BLaER1 (cell line): ENCODE measurements at regions not wholly inside any gene's neighbourhood (a gene's known extent, or its start where the extent isn't known, plus 50 kb on each side); places are given as distances from the start of the nearest gene placed in this dataset.

ENCODE experiments used
- H3K27ac ChIP-seq: shearing (Covaris generic); formaldehyde crosslinking; 2 replicates; pipeline ENCODE4 v1.8.1; 2022
- H3K27me3 ChIP-seq: shearing (Covaris generic); formaldehyde crosslinking; 2 replicates; pipeline ENCODE4 v1.8.1; 2022
- H3K36me3 ChIP-seq: shearing (Covaris generic); formaldehyde crosslinking; 2 replicates; pipeline ENCODE4 v1.8.1; 2022
- H3K4me1 ChIP-seq: shearing (Covaris generic); formaldehyde crosslinking; 2 replicates; pipeline ENCODE4 v1.8.1; 2022
- H3K4me2 ChIP-seq: shearing (Covaris generic); formaldehyde crosslinking; 2 replicates; pipeline ENCODE4 v1.8.1; 2022
- H3K4me3 ChIP-seq: shearing (Covaris generic); formaldehyde crosslinking; 2 replicates; pipeline ENCODE4 v1.8.1; 2022
- H3K9ac ChIP-seq: shearing (Covaris generic); formaldehyde crosslinking; 2 replicates; pipeline ENCODE4 v1.8.1; 2022
- H3K9me3 ChIP-seq: shearing (Covaris generic); formaldehyde crosslinking; 2 replicates; pipeline ENCODE4 v1.8.1; 2022
- H4K20me1 ChIP-seq: shearing (Covaris generic); formaldehyde crosslinking; 2 replicates; pipeline ENCODE4 v1.8.1; 2022
- Cebpa-rat ChIP-seq: shearing (Covaris generic); IDR thresholded peaks from 2 replicates; pipeline ENCODE4 v1.8.1; 2022

DNA sequence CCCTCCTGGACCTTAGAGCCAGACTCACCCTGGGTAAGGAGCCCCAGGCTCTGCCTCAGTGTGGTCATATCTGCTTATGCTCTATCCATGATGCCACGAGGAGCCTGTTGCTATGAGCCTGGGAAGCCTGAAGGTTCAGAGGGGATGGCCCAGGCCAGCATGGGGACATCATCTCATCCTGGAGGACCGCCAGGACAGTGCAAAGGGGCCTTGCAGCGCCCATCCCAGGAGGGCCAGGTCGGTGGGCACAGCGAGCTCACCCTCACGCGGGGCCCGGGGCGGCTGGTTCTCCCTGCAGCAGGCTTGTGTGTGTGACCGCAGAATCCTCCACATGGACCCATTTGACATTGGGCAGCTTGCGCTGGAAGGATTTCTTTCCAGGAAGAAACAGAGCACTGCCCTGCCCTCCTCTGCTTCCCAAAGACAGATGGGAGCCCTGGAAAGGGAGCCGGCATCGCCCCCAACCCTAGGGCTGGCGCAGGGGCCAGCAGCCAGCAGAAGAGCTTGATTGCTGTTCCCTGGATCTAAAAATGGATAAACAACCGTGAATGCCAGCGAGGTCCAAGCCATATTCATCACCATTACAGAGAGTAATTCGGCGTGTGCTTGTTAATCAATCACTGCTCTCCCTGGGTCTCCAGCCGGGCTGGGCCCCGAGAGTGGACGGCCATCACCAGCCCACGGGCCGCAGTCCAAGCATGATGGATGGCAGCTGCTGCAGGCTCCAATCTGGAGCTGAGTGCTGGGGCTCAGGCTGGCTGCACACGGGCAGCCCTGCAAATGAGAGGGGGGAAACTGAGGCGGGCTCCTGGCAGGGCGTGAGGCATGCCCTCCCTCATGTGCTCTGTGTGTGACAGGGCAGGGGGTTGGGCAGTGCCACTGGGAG lies 739.7 kb downstream of the BRD1 start:
- TF ChIP-seq Cebpa-rat, result no peak

GRCh38 chr22:49087198-49087597 lies 740.5 kb downstream of the BRD1 start:
- H3K27me3 ChIP-seq, result no peaks in the 10 kb centered on the region
- peaks cover 10% of the 10 kb centered on the region for H3K4me1 ChIP-seq
- no peak overlapping the region for H3K4me3 ChIP-seq
- H3K4me2 ChIP-seq, result no peak overlapping the region
- H4K20me1 ChIP-seq, result no peaks in the 10 kb centered on the region
- no peaks in the 10 kb centered on the region for H3K36me3 ChIP-seq
- H3K9me3 ChIP-seq, result no peaks in the 10 kb centered on the region
- TF ChIP-seq Cebpa-rat, result no peak
- no peak overlapping the region for H3K27ac ChIP-seq
- no peak overlapping the region for H3K9ac ChIP-seq

More for the DNA sequence above, 739.7 kb downstream of the BRD1 start:
- H3K27me3 ChIP-seq, result no peaks in the 10 kb centered on the region
- no peaks in the 10 kb centered on the region for H3K9me3 ChIP-seq
- no peak overlapping the region for H3K9ac ChIP-seq
- no peak overlapping the region for H3K4me2 ChIP-seq
- no peak overlapping the region for H3K27ac ChIP-seq
- H3K4me1 ChIP-seq, result peaks cover 17% of the 10 kb centered on the region
- H4K20me1 ChIP-seq, result no peaks in the 10 kb centered on the region
- no peak overlapping the region for H3K4me3 ChIP-seq
- H3K36me3 ChIP-seq, result no peaks in the 10 kb centered on the region

DNA sequence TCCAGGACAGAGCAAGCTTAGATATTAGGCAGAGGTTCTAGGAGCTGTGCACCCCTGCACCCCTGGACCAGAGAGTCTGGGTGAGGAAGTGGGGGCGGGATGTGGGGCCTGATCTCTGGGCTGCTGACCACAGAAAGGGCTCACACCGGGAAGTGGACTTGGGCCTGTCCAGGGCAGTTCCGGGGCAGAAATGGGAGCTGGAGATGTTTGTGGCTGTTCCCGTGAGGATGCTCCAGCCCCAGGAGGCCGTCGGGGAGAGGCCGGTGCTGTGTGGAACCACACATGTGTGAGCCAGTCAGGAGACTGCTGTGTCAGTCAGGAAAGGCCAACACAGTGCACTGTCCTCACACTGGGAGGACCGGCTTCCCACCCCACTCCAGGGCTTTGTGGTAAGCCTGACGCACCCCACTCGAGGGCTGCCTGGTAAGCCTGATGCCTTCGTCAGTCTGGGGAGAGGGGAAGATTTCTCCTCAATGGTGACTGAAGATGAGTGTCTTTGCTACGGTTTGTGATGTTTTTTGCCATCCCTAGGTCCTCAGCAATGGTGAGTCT lies 741.0 kb downstream of the BRD1 start:
- Histone ChIP-seq H3K27me3 (no peaks in the 10 kb centered on the region), H3K4me1 (peaks cover 4% of the 10 kb centered on the region)
- no peak for TF ChIP-seq Cebpa-rat

GRCh38 chr22:49086181-49086580 lies 741.5 kb downstream of the BRD1 start:
- Histone ChIP-seq H3K36me3 (no peaks in the 10 kb centered on the region), H3K4me1 (no peaks in the 10 kb centered on the region), H3K27ac (no peak overlapping the region), H3K4me2 (no peak overlapping the region), H3K9ac (no peak overlapping the region), H3K27me3 (no peaks in the 10 kb centered on the region), H4K20me1 (no peaks in the 10 kb centered on the region), H3K4me3 (no peak overlapping the region), H3K9me3 (no peaks in the 10 kb centered on the region)
- no peak for TF ChIP-seq Cebpa-rat

More for the DNA sequence above, 741.0 kb downstream of the BRD1 start:
- Histone ChIP-seq H3K4me2 (no peak overlapping the region), H3K27ac (no peak overlapping the region), H3K9ac (no peak overlapping the region), H3K9me3 (no peaks in the 10 kb centered on the region), H3K4me3 (no peak overlapping the region), H4K20me1 (no peaks in the 10 kb centered on the region), H3K36me3 (no peaks in the 10 kb centered on the region)

GRCh38 chr22:49084206-49084605 lies 743.5 kb downstream of the BRD1 start:
- Histone ChIP-seq H3K27ac (no peak overlapping the region), H3K9ac (no peak overlapping the region), H3K4me1 (no peaks in the 10 kb centered on the region), H3K9me3 (no peaks in the 10 kb centered on the region), H3K4me3 (no peak overlapping the region), H4K20me1 (no peaks in the 10 kb centered on the region), H3K36me3 (no peaks in the 10 kb centered on the region), H3K27me3 (no peaks in the 10 kb centered on the region), H3K4me2 (no peak overlapping the region)
- TF ChIP-seq Cebpa-rat, result no peak

DNA sequence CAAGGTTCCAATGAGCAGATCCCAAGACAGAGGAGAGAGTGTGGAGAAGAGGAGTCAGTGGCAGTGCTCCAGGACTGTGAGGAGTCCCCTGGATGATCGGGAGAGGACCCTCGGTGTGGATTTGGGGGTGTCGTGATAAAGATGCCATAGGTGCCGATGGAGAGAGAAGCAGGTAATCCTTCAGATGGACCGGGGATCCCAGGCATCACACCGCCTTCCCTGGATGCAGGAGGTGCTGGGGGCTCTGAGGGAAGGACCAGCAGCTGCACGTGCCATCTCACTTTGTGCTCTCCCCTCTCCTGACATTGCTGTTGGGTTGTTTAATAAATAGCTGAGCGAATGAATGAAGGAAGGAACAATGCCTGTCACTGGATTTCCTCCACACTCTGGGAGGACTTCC lies 744.1 kb downstream of the BRD1 start:
- Histone ChIP-seq H3K36me3 (no peaks in the 10 kb centered on the region), H3K27me3 (no peaks in the 10 kb centered on the region), H3K9me3 (no peaks in the 10 kb centered on the region), H4K20me1 (no peaks in the 10 kb centered on the region), H3K27ac (no peak overlapping the region), H3K4me2 (no peak overlapping the region), H3K9ac (no peak overlapping the region), H3K4me3 (no peak overlapping the region), H3K4me1 (no peaks in the 10 kb centered on the region)
- TF ChIP-seq Cebpa-rat, result no peak

DNA sequence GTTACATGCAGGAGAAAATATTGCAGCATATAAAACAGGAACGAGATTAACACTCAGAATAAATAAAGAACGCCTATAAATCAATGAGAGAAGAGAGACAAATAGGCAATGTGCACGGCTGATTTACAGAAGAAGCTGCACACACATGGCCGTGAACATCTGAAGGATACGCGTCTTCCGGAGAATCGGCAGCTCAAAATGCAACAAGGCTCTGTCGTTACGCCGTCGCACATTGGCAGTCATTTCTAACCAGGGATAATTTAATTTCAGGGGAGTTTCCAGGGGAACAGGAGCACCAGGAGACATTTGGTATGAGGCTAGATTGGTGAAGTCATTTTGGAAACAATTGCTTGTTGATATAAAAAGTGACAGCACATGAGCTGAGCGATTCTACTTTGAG lies 745.2 kb downstream of the BRD1 start:
- H3K36me3 ChIP-seq, result no peaks in the 10 kb centered on the region
- H3K9me3 ChIP-seq, result no peaks in the 10 kb centered on the region
- no peak overlapping the region for H3K27ac ChIP-seq
- H3K9ac ChIP-seq, result no peak overlapping the region
- H3K4me1 ChIP-seq, result no peaks in the 10 kb centered on the region
- no peak overlapping the region for H3K4me3 ChIP-seq
- no peak for TF ChIP-seq Cebpa-rat
- no peaks in the 10 kb centered on the region for H3K27me3 ChIP-seq
- H3K4me2 ChIP-seq, result no peak overlapping the region
- H4K20me1 ChIP-seq, result no peaks in the 10 kb centered on the region

DNA sequence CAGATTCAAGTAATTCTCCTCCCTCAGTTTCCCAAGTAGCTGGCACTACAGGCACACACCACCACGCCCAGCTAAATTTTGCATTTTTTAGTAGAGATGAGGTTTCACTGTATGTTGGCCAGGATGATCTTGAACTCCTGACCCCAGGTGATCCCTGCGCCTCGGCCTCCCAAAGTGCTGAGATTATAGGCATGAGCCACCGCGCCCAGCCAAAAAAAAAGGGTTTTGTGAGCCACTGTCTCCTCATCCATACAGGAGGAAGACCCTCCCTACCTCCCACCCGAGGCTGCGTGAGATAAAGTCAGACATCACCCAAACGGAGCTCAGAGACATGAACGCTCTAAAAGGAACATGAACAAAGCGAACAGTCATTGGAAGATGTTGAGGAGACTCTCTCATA lies 745.7 kb downstream of the BRD1 start:
- Histone ChIP-seq H4K20me1 (no peaks in the 10 kb centered on the region), H3K9ac (no peak overlapping the region), H3K4me2 (no peak overlapping the region), H3K4me1 (no peaks in the 10 kb centered on the region), H3K4me3 (no peak overlapping the region), H3K27ac (no peak overlapping the region), H3K27me3 (no peaks in the 10 kb centered on the region), H3K9me3 (no peaks in the 10 kb centered on the region), H3K36me3 (no peaks in the 10 kb centered on the region)
- no peak for TF ChIP-seq Cebpa-rat

DNA sequence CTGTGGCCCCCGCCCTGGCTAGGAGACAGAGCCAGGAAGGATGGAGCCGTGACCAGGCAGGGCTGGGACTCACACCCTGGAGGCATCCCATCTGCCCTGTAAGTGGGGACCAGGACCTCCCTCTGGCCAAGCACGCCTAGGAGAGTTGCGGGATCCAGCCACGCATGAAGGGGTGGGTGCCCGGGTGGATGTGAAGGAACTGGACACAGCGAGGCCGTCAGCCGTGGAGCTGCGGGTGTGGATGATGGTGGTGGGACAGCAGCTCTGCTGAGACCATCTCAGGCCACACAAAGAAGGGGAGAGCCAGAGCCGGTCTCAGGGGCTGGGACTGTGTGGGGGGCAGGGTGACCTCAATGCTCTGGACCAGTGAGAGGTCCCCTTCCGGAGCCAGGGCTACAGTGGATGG lies 746.4 kb downstream of the BRD1 start:
- no peaks in the 10 kb centered on the region for H3K9me3 ChIP-seq
- no peaks in the 10 kb centered on the region for H3K36me3 ChIP-seq

GRCh38 chr22:49080631-49081030 lies 747.0 kb downstream of the BRD1 start:
- Histone ChIP-seq H3K36me3 (no peaks in the 10 kb centered on the region), H3K4me2 (no peak overlapping the region), H3K27me3 (no peaks in the 10 kb centered on the region), H3K4me1 (no peaks in the 10 kb centered on the region), H3K4me3 (no peak overlapping the region), H3K27ac (no peak overlapping the region), H4K20me1 (no peaks in the 10 kb centered on the region; the same call in 1 of the 2 replicates), H3K9ac (no peak overlapping the region), H3K9me3 (no peaks in the 10 kb centered on the region)
- no peak for TF ChIP-seq Cebpa-rat

More for the DNA sequence above, 746.4 kb downstream of the BRD1 start:
- no peaks in the 10 kb centered on the region for H3K4me1 ChIP-seq
- H3K27me3 ChIP-seq, result no peaks in the 10 kb centered on the region
- no peak overlapping the region for H3K4me3 ChIP-seq
- H3K9ac ChIP-seq, result no peak overlapping the region
- H3K27ac ChIP-seq, result no peak overlapping the region
- H3K4me2 ChIP-seq, result no peak overlapping the region
- no peak for TF ChIP-seq Cebpa-rat
- no peaks in the 10 kb centered on the region; the same call in 1 of the 2 replicates for H4K20me1 ChIP-seq
